HepG2 (cell line): ENCODE measurements at regions not wholly inside any gene's neighbourhood (a gene's known extent, or its start where the extent isn't known, plus 50 kb on each side); places are given as distances from the start of the nearest gene placed in this dataset.

Experiments used
- ATAC-seq: fragments of 200-7000 bp; cut with Tn5 transposase; 3 replicates; pipeline ENCODE4 v1.9.1; 2020; ENCODE audit warnings: mild to moderate bottlenecking, moderate library complexity
- BruUV-seq: library from RNA; stranded (reverse); fragments of 400-500 nt; replicated peaks from 2 replicates; lab custom pipeline; 2021; lab: Mats Ljungman, UMichigan
- CTCF ChIA-PET: fragments of 300-600 bp; formaldehyde crosslinking; extraction: SDS; loops from one replicate; lab custom pipeline; 2021; ENCODE audit warnings: low total read pairs, inconsistent platforms, low intra/inter-chr PET ratio; lab: Yijun Ruan, JAX
- POLR2A ChIA-PET: fragments of 350-600 bp; sonication (Branson Sonifier 250); formaldehyde crosslinking; loops from one replicate; lab custom pipeline; 2020; ENCODE audit warnings: antibody characterized with exemption, inconsistent platforms; lab: Yijun Ruan, JAX
- DNase-seq: peaks from one replicate; pipeline ENCODE4 v3.0.0-alpha.2; 2015; ENCODE audit warnings: low spot score
- FAIRE-seq: peaks from 3 replicates; lab custom pipeline; 2011; peaks lifted over from hg19 to GRCh38; lab: Jason Lieb, UNC
- H2AFZ ChIP-seq: one replicate; pipeline ENCODE4 v1.6.1; 2011; ENCODE audit warnings: low read length, inconsistent platforms
- H3K27ac ChIP-seq: fragments of 300-600 bp; 3 replicates; pipeline ENCODE4 v1.8.0; 2011; ENCODE audit warnings: mixed run types, mild to moderate bottlenecking, mixed read lengths, low read length, inconsistent platforms; ENCODE audit not compliant: insufficient read depth; ENCODE audit errors: extremely low read length
- H3K27me3 ChIP-seq, 2 experiments: fragments of 200-600 bp in 1 of 2; 2 replicates in 1 of 2; 3 replicates in 1 of 2; pipeline versions ENCODE4 v1.6.0 to v1.8.0; 2011; ENCODE audit warnings: low read length in 2 of 2, mild to moderate bottlenecking in 2 of 2, moderate library complexity in 2 of 2, inconsistent platforms in 1 of 2; ENCODE audit not compliant: insufficient read depth in 2 of 2, control insufficient read depth in 1 of 2
- H3K36me3 ChIP-seq, 2 experiments: fragments of 200-600 bp in 1 of 2; replicated peaks in 1 of 2; 2 replicates in 1 of 2; 3 replicates in 1 of 2; pipeline versions ENCODE4 v1.5.1 to v1.8.0; 2011; ENCODE audit warnings: low read length in 2 of 2, inconsistent platforms in 1 of 2; ENCODE audit not compliant: insufficient read depth in 2 of 2, control insufficient read depth in 1 of 2
- H3K4me1 ChIP-seq: 2 replicates; pipeline ENCODE4 v1.5.1; 2012; ENCODE audit warnings: low read length, inconsistent platforms; ENCODE audit not compliant: insufficient read depth
- H3K4me2 ChIP-seq: 2 replicates; pipeline ENCODE4 v1.6.0; 2011; ENCODE audit warnings: low read depth, low read length, inconsistent platforms
- H3K4me3 ChIP-seq, 3 experiments: fragments of 200-600 bp in 1 of 3; sonication (generic), shearing (Covaris generic) in 1 of 3; replicated peaks in 1 of 3; 2 replicates each; pipeline ENCODE4 v1.5.1; 2011 to 2016; ENCODE audit warnings: low read length in 3 of 3, inconsistent platforms in 2 of 3, low read depth in 2 of 3, mild to moderate bottlenecking in 2 of 3, control low read depth in 1 of 3, mixed read lengths in 1 of 3; ENCODE audit not compliant: insufficient read depth in 1 of 3
- H3K79me2 ChIP-seq: one replicate; pipeline ENCODE4 v1.6.1; 2011; ENCODE audit warnings: low read length, inconsistent platforms; ENCODE audit not compliant: insufficient read depth
- H3K9ac ChIP-seq: 2 replicates; pipeline ENCODE4 v1.6.0; 2011; ENCODE audit warnings: mild to moderate bottlenecking, low read depth, low read length, inconsistent platforms; ENCODE audit not compliant: insufficient read depth
- H3K9me3 ChIP-seq: 2 replicates; pipeline ENCODE4 v1.5.1; 2012; ENCODE audit warnings: mild to moderate bottlenecking, low read length
- H4K20me1 ChIP-seq: 2 replicates; pipeline ENCODE4 v1.6.0; 2011; ENCODE audit warnings: inconsistent platforms, mild to moderate bottlenecking, low read length, moderate library complexity; ENCODE audit not compliant: insufficient read depth
- ATF1 ChIP-seq: IDR thresholded peaks from 2 replicates; pipeline ENCODE4 v1.6.1; 2016; ENCODE audit warnings: mild to moderate bottlenecking, control low read depth
- ATRX ChIP-seq: sonication (generic); formaldehyde crosslinking; IDR thresholded peaks from 2 replicates; pipeline ENCODE4 v1.4.0; 2020; ENCODE audit warnings: missing genetic modification reagents, borderline replicate concordance
- HOXA3 ChIP-seq: sonication (generic); formaldehyde crosslinking; IDR thresholded peaks from 2 replicates; pipeline ENCODE4 v1.5.0; 2020; ENCODE audit warnings: missing genetic modification reagents
- HOXA9 ChIP-seq: sonication (generic); formaldehyde crosslinking; IDR thresholded peaks from 2 replicates; pipeline ENCODE4 v1.8.1; 2022; ENCODE audit warnings: missing genetic modification reagents, mild to moderate bottlenecking, moderate library complexity, borderline replicate concordance
- JARID2 ChIP-seq: sonication (generic); formaldehyde crosslinking; IDR thresholded peaks from 2 replicates; pipeline ENCODE4 v1.8.1; 2023; ENCODE audit warnings: missing genetic modification reagents, inconsistent platforms; ENCODE audit not compliant: insufficient replicate concordance
- KLF6 ChIP-seq: IDR thresholded peaks from 2 replicates; pipeline ENCODE4 v1.8.0; 2016; ENCODE audit warnings: missing biosample characterization, missing genetic modification reagents
- RORA ChIP-seq: sonication (generic); formaldehyde crosslinking; IDR thresholded peaks from 2 replicates; pipeline ENCODE4 v1.5.0; 2020; ENCODE audit warnings: mild to moderate bottlenecking, missing genetic modification reagents, moderate library complexity
- SMAD1 ChIP-seq: sonication (generic); formaldehyde crosslinking; IDR thresholded peaks from 2 replicates; pipeline ENCODE4 v1.4.0; 2020; ENCODE audit warnings: missing genetic modification reagents, low read depth, mild to moderate bottlenecking, borderline replicate concordance
- SMAD9 ChIP-seq: sonication (generic); formaldehyde crosslinking; IDR thresholded peaks from 2 replicates; pipeline ENCODE4 v1.5.1; 2020; ENCODE audit warnings: mild to moderate bottlenecking, missing genetic modification reagents
- ZNF138 ChIP-seq: sonication (generic); formaldehyde crosslinking; IDR thresholded peaks from 2 replicates; pipeline ENCODE4 v1.5.0; 2020; ENCODE audit warnings: mild to moderate bottlenecking, low read depth, missing genetic modification reagents
- ZNF556 ChIP-seq: sonication (generic); formaldehyde crosslinking; IDR thresholded peaks from 2 replicates; pipeline ENCODE4 v1.4.0; 2020; ENCODE audit warnings: mild to moderate bottlenecking, missing genetic modification reagents, borderline replicate concordance
- ZNF777 ChIP-seq: sonication (generic); formaldehyde crosslinking; IDR thresholded peaks from 2 replicates; pipeline ENCODE4 v1.4.0; 2020; ENCODE audit warnings: missing genetic modification reagents
- in situ Hi-C: cut with HindIII; loops from 2 replicates; pipeline ENCODE4 v1.10.0; 2017; ENCODE audit warnings: low pct_unique_long_range_greater_than_20kb; ENCODE audit not compliant: extremely low pct_ligation_motif_present
- intact Hi-C: fragments of 100-400 bp; cut with micrococcal nuclease; formaldehyde crosslinking; loops from one replicate; pipeline ENCODE4 v1.10.0; 2022; ENCODE audit not compliant: unreplicated experiment
- TF ChIP-seq, protein P1 (sequence below): IDR thresholded peaks from 2 replicates; pipeline ENCODE4 v1.6.1; 2016; ENCODE audit warnings: missing genetic modification reagents, missing compliant biosample characterization

DNA sequence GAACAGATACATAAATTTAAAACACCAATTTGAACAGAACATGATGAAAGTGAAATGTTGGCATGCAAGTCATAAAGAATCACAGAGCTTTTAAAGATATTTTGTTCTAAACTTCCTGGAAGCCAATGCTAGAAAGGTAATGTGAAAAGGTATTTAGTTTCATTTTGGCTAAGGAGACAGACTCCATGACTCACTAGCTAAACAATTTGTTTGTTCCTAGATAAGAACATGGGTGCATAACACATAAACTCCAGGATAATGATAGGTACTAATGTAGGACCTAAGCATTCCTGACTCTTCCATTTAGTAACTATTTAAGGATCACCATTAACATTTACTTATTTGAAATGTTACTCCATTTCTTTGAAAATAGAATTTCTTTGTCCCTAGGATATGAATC lies 292.5 kb upstream of the CNTNAP5 start:
- POLR2A ChIA-PET: no interaction called here
- no peak for ATAC-seq
- intact Hi-C loops (no loop called here), in situ Hi-C loops (no loop called here)
- no peaks in the 10 kb centered on the region for H4K20me1 ChIP-seq
- H3K9me3 ChIP-seq: peaks cover 93% of the 10 kb centered on the region
- no peak overlapping the region for H2AFZ ChIP-seq
- H3K79me2 ChIP-seq: no peaks in the 10 kb centered on the region
- no peak overlapping the region for H3K4me2 ChIP-seq
- no peak overlapping the region for H3K9ac ChIP-seq
- no peaks in the 10 kb centered on the region for H3K27me3 ChIP-seq
- no peaks in the 10 kb centered on the region for H3K36me3 ChIP-seq
- FAIRE-seq: no peak
- H3K4me3 ChIP-seq: no peak overlapping the region
- no peaks in the 10 kb centered on the region for H3K4me1 ChIP-seq
- TF ChIP-seq ATRX (CRISPR knock-in tag) (no peak), RORA (CRISPR knock-in tag) (no peak), ZNF556 (CRISPR knock-in tag) (no peak), ZNF777 (CRISPR knock-in tag) (no peak), ATF1 (CRISPR knock-in tag) (no peak), JARID2 (CRISPR knock-in tag) (no peak), HOXA9 (CRISPR knock-in tag) (no peak), SMAD1 (CRISPR knock-in tag) (no peak), ZNF138 (no peak), KLF6 (no peak), HOXA3 (CRISPR knock-in tag) (no peak), SMAD9 (no peak)
- TF ChIP-seq, protein P1, sequence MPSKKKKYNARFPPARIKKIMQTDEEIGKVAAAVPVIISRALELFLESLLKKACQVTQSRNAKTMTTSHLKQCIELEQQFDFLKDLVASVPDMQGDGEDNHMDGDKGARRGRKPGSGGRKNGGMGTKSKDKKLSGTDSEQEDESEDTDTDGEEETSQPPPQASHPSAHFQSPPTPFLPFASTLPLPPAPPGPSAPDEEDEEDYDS: no peak
- CTCF ChIA-PET: no interaction called here
- no TSS peak for BruUV-seq
- H3K27ac ChIP-seq: no peak overlapping the region
- no peak for DNase-seq
